HG02981 (cell line): ENCODE measurements at regions not wholly inside any gene's neighbourhood (a gene's known extent, or its start where the extent isn't known, plus 50 kb on each side); places are given as distances from the start of the nearest gene placed in this dataset.

Experiments used
- ATAC-seq: cut with Tn5 transposase; IDR thresholded peaks from one replicate; pipeline ENCODE4 v1.9.1; 2021; ENCODE audit warnings: mild to moderate bottlenecking, moderate library complexity; ENCODE audit not compliant: unreplicated experiment

DNA sequence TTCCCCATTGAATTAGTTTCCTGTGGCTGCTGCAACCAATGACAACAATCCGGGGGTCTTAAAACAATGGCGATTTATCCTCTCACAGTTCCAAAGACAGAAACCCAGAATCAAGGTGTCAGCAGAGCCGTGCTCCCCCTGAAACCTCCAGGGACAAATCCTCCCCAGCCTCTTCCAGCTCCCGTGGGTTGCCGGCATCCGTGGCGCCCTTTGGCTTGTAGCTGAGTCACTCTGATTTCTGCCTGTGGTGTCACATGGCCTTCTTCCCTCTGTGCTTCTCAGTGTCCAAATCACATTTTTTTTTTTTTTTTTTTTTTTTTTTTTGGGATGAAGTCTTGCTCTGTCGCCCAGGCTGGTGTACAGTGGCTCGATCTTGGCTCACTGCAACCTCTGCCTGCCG, 64.5 kb upstream of the STX18 start:
- no peak for ATAC-seq

GRCh38 chr4:4605849-4606248, 64.0 kb upstream of the STX18 start:
- no peak for ATAC-seq

- ATAC-seq: no peak
Observed at GRCh38 chr4:4603592-4603991, 61.7 kb upstream of the STX18 start.

GRCh38 chr4:4603067-4603466, 61.2 kb upstream of the STX18 start:
- no peak for ATAC-seq

GRCh38 chr4:4602468-4602867, 60.6 kb upstream of the STX18 start:
- ATAC-seq: no peak

- no peak for ATAC-seq
Observed at GRCh38 chr4:4601803-4602369, 60.0 kb upstream of the STX18 start.

- ATAC-seq: no peak
Observed at GRCh38 chr4:4599481-4600275, 57.8 kb upstream of the STX18 start.

- no peak for ATAC-seq
Observed at GRCh38 chr4:4598851-4599411, 57.1 kb upstream of the STX18 start.

- no peak for ATAC-seq
Observed at GRCh38 chr4:4596720-4597119, 54.9 kb upstream of the STX18 start.

- ATAC-seq: no peak
Observed at GRCh38 chr4:4595252-4595651, 53.4 kb upstream of the STX18 start.

DNA sequence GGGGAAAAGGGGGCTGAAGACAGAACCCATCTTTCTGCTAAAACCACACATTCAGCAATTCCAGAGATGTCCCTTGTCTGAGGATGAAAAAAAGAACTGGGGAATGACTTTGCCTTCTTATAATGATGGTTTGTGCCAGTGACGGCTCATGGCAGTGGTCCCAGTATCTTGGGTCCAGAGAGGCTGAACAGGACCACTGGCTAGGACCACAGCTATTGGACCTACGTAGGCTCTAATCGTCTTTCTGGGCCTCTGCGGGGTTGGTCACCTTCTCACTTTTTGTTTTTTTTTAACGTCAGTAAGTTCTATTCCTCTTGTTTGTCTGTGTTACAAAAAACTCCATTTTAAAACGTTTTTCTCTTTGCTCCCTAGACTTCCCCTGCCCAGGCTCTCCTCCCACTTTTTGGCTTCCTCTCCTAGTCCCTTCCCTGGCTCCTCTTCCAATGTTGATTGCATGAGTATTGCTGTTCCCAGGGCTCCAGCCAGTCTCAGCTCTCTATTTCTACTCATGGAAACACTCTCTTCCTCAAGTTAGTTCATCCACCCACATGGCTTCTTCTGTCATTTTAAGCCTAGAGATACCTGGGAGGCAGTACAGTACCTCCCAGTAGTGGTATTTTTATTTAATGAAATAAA, 52.6 kb upstream of the STX18 start:
- ATAC-seq: no peak

DNA sequence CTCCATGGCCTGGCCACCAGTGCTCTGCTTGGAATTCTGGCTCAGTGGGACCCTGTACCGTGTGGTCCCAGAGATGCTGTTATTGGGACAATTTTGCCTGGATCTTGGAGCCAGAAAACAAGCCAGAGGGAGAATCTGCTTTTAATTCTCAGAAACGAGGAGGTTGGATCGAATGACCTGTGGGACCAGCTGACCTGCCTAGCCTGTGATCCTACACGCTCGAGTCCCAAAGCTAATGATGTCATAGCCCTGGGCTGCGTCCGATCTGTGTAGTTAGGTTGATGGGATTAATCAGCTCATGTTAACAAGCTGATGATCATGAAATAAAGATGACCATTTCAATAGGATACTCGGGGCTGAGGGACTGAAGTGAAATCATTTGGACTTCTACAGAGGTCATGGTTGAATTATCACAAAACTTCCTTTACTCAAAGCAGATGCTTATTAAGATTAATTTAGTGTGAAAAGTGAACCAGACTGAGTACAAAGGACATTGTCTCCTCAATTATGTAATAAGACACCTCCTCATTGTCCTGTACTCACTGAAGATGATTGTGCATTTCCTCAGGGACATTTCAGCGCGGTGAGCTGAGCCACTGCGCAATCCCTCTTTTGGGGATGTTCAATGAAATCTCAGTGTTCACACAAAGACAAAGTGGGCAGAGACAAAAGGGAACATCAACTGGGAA, 51.9 kb upstream of the STX18 start:
- ATAC-seq: no peak

DNA sequence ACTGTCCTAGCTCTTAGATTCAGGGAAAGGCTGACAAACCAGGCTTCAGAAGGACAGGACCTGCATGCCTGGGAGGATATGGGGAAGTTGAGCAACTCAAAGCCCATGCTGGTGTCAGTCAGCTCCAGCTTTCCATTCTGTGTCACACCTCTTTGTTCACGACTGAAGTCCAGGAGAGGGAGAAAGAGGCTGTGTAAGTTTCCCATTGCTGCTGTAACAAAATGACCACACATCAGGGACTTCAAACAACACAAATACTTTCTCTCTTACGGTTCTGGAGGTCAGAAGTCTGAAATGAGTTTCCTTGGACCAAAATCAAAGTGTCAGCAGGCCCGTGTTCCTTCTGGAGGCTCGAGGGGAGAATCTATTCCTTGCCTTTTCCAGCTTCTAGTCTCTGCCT, 50.6 kb upstream of the STX18 start:
- ATAC-seq: no peak
